Hepatocyte (in vitro differentiated cells): ENCODE measurements at regions not wholly inside any gene's neighbourhood (a gene's known extent, or its start where the extent isn't known, plus 50 kb on each side); places are given as distances from the start of the nearest gene placed in this dataset.
A peak's percentile ranks its signal among the peaks of the same experiment; 100 is the strongest.

ENCODE experiments used
- DNase-seq: peaks from one replicate; pipeline ENCODE4 v3.0.0-alpha.2; 2016; ENCODE audit warnings: low spot score
- H2AFZ ChIP-seq: fragments of 200-600 bp; sonication (generic); 2 replicates; pipeline ENCODE4 v1.6.0; 2016; ENCODE audit warnings: antibody characterized with exemption, mild to moderate bottlenecking
- H3K27ac ChIP-seq: fragments of 200-600 bp; sonication (generic); 2 replicates; pipeline ENCODE4 v1.5.1; 2016; ENCODE audit warnings: mild to moderate bottlenecking
- H3K27me3 ChIP-seq: fragments of 200-600 bp; sonication (generic); 2 replicates; pipeline ENCODE4 v1.6.1; 2016
- H3K36me3 ChIP-seq: fragments of 200-600 bp; sonication (generic); replicated peaks from 2 replicates; pipeline ENCODE4 v1.5.1; 2016; ENCODE audit warnings: low read depth; ENCODE audit not compliant: insufficient read depth
- H3K4me1 ChIP-seq: fragments of 200-600 bp; sonication (generic); 2 replicates; pipeline ENCODE4 v1.5.1; 2016; ENCODE audit warnings: mild to moderate bottlenecking, moderate library complexity; ENCODE audit not compliant: insufficient read depth
- H3K4me2 ChIP-seq: fragments of 200-600 bp; sonication (generic); 2 replicates; pipeline ENCODE4 v1.6.0; 2016
- H3K4me3 ChIP-seq: fragments of 200-600 bp; sonication (generic); 2 replicates; pipeline ENCODE4 v1.5.1; 2016; ENCODE audit warnings: mild to moderate bottlenecking
- H3K79me2 ChIP-seq: fragments of 200-600 bp; sonication (generic); 2 replicates; pipeline ENCODE4 v1.6.0; 2017; ENCODE audit warnings: mild to moderate bottlenecking
- H3K9me2 ChIP-seq: fragments of 200-600 bp; sonication (generic); replicated peaks from 2 replicates; pipeline ENCODE4 v1.6.0; 2017; ENCODE audit warnings: mild to moderate bottlenecking; ENCODE audit not compliant: insufficient read depth
- H3K9me3 ChIP-seq: fragments of 200-600 bp; sonication (generic); 2 replicates; pipeline ENCODE4 v1.5.1; 2016; ENCODE audit warnings: low read depth, mild to moderate bottlenecking
- H4K20me1 ChIP-seq: fragments of 200-600 bp; sonication (generic); 2 replicates; pipeline ENCODE4 v1.6.0; 2016; ENCODE audit warnings: mild to moderate bottlenecking; ENCODE audit not compliant: insufficient read depth, poor library complexity, severe bottlenecking
- CTCF ChIP-seq: fragments of 200-600 bp; sonication (generic); IDR thresholded peaks from 2 replicates; pipeline ENCODE4 v1.5.1; 2016; ENCODE audit warnings: antibody characterized with exemption, mild to moderate bottlenecking; ENCODE audit not compliant: poor library complexity
- EZH2 ChIP-seq: fragments of 200-600 bp; sonication (generic); IDR thresholded peaks from 2 replicates; pipeline ENCODE4 v1.6.1; 2016; ENCODE audit warnings: antibody characterized with exemption, mild to moderate bottlenecking, borderline replicate concordance
- EZH2phosphoT487 ChIP-seq: fragments of 200-600 bp; sonication (generic); IDR thresholded peaks from one replicate; pipeline ENCODE4 v1.6.1; 2018; ENCODE audit warnings: antibody characterized with exemption, mild to moderate bottlenecking, low read depth, moderate library complexity; ENCODE audit not compliant: unreplicated experiment, severe bottlenecking
- WGBS: methylation state at CpG from one replicate; pipeline ENCODE4 v1.1.6; 2016; ENCODE audit warnings: low lambda C conversion rate; ENCODE audit errors: missing lambda C conversion rate; 5-methylcytosine and 5-hydroxymethylcytosine counted together

GRCh38 chr14:26982071-26982470, 384.2 kb upstream of the NOVA1 start:
- no peak for DNase-seq
- Histone ChIP-seq H3K27me3 (no peaks in the 10 kb centered on the region), H3K4me2 (no peak overlapping the region), H3K4me1 (no peaks in the 10 kb centered on the region), H3K9me3 (no peaks in the 10 kb centered on the region), H3K4me3 (no peak overlapping the region), H4K20me1 (no peaks in the 10 kb centered on the region), H3K36me3 (no peaks in the 10 kb centered on the region), H3K27ac (no peak overlapping the region), H3K79me2 (no peaks in the 10 kb centered on the region), H3K9me2 (no peaks in the 10 kb centered on the region), H2AFZ (no peak overlapping the region)
- no peak for TF ChIP-seq CTCF
- WGBS, result 91% methylated on average over 5 of the region's 5 CpGs

DNA sequence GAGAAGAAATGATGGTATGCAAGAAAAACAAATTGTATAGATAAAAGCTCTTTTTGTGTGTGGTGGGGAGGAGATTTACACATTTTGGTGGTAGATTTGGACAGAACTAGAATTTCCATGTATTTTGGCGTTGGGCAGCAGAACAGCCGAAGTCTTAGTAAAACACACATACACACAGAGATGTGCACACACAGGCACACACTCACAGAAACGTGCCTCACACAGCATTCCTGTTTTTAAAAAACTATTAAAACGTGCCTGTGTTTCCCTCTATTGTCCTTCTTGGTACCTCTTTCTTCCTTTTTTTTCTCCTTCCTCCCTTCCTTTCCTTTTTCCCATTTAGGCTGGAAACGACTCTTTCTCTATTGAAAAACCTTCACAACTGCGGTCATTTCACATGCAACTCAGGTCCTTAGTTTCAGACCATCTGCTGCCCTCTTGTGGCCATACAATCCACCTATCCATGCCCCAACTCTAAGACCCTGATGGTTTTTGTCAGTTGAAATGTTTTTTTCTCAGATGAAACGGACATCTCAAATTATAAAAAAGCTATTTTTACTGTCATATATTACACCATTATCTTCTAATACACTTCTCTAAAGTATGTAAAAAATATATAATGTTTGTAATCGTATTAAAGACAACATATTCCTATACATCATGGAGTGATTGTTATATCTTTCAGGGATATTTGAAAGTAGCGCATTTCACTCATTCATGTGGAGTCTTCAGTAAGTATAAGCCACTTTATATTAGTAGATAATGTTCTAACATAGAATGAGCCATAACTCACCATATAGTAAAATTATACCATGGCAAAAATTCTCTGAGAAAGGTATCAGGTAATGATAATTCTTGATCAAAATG, 386.7 kb upstream of the NOVA1 start:
- no peak overlapping the region for H3K27ac ChIP-seq
- no peaks in the 10 kb centered on the region for H4K20me1 ChIP-seq
- H3K4me3 ChIP-seq, result no peak overlapping the region
- no peaks in the 10 kb centered on the region for H3K27me3 ChIP-seq
- no peaks in the 10 kb centered on the region for H3K9me2 ChIP-seq
- no peak overlapping the region for H2AFZ ChIP-seq
- WGBS, result 32% methylated on average over 9 of the region's 9 CpGs
- H3K36me3 ChIP-seq, result no peaks in the 10 kb centered on the region
- TF ChIP-seq CTCF (peak; percentile 81), EZH2 (no peak)
- H3K9me3 ChIP-seq, result no peaks in the 10 kb centered on the region
- no peak overlapping the region for H3K4me2 ChIP-seq
- DNase-seq, result peak; percentile 84
- H3K4me1 ChIP-seq, result no peaks in the 10 kb centered on the region
- H3K79me2 ChIP-seq, result no peaks in the 10 kb centered on the region

- Histone ChIP-seq H3K36me3 (no peaks in the 10 kb centered on the region), H3K4me2 (no peak overlapping the region), H3K9me3 (no peaks in the 10 kb centered on the region), H3K27me3 (no peaks in the 10 kb centered on the region), H4K20me1 (no peaks in the 10 kb centered on the region), H3K9me2 (no peaks in the 10 kb centered on the region), H3K27ac (no peak overlapping the region), H2AFZ (no peak overlapping the region), H3K4me3 (no peak overlapping the region), H3K4me1 (no peaks in the 10 kb centered on the region), H3K79me2 (no peaks in the 10 kb centered on the region)
- 84% methylated on average over 7 of the region's 7 CpGs for WGBS
- DNase-seq, result no peak
- TF ChIP-seq EZH2, result no peak
- TF ChIP-seq EZH2phosphoT487, result no peak
- TF ChIP-seq CTCF, result no peak
These were observed 390.0 kb upstream of the NOVA1 start for GRCh38 chr14:26987744-26988363.
